AG09309 (cell line): ENCODE measurements at regions not wholly inside any gene's neighbourhood (a gene's known extent, or its start where the extent isn't known, plus 50 kb on each side); places are given as distances from the start of the nearest gene placed in this dataset.

Experiments
- DNase-seq: peaks from one replicate; pipeline ENCODE4 v3.0.0-alpha.2; 2010; ENCODE audit warnings: low read depth
- H3K4me3 ChIP-seq: 2 replicates; pipeline ENCODE4 v1.5.1; 2011; ENCODE audit warnings: mild to moderate bottlenecking, low read depth, low read length, moderate library complexity; ENCODE audit not compliant: control insufficient read depth
- TF ChIP-seq, protein P1 (sequence below): IDR thresholded peaks from 2 replicates; pipeline ENCODE4 v1.5.1; 2011; ENCODE audit warnings: mild to moderate bottlenecking, low read depth, low read length, inconsistent platforms; ENCODE audit not compliant: insufficient read depth, control insufficient read depth; ENCODE audit errors: missing control alignments

- H3K4me3 ChIP-seq: no peak overlapping the region
- DNase-seq: peak; percentile 21
- TF ChIP-seq, protein P1, sequence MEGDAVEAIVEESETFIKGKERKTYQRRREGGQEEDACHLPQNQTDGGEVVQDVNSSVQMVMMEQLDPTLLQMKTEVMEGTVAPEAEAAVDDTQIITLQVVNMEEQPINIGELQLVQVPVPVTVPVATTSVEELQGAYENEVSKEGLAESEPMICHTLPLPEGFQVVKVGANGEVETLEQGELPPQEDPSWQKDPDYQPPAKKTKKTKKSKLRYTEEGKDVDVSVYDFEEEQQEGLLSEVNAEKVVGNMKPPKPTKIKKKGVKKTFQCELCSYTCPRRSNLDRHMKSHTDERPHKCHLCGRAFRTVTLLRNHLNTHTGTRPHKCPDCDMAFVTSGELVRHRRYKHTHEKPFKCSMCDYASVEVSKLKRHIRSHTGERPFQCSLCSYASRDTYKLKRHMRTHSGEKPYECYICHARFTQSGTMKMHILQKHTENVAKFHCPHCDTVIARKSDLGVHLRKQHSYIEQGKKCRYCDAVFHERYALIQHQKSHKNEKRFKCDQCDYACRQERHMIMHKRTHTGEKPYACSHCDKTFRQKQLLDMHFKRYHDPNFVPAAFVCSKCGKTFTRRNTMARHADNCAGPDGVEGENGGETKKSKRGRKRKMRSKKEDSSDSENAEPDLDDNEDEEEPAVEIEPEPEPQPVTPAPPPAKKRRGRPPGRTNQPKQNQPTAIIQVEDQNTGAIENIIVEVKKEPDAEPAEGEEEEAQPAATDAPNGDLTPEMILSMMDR: no peak
Observed at GRCh38 chr1:112251766-112252506, 144.1 kb upstream of the CTTNBP2NL start.

DNA sequence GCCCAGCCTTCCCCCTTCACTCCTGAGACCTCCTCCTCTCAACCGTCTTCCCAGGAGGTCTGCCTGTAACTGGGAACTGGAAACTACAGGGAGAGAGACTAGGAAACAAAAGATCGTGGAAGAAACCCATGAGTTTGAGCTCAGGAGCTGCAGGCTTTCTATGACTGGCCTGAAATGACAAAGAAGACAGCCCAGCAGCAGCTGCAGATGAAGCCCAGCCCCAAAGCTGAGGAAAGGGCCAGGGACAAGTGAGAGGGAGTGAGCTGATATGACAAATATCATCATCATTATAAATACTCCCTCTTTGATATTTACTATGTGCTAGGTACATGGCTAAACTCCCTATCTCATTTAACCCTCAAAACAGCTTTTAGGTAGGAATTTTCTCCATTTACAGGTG, 142.6 kb upstream of the CTTNBP2NL start:
- no peak overlapping the region for H3K4me3 ChIP-seq
- TF ChIP-seq, protein P1: no peak
- DNase-seq: no peak

- no peak overlapping the region for H3K4me3 ChIP-seq
- no peak for DNase-seq
- TF ChIP-seq, protein P1: no peak
Observed at GRCh38 chr1:112255080-112255479, 140.9 kb upstream of the CTTNBP2NL start.

DNA sequence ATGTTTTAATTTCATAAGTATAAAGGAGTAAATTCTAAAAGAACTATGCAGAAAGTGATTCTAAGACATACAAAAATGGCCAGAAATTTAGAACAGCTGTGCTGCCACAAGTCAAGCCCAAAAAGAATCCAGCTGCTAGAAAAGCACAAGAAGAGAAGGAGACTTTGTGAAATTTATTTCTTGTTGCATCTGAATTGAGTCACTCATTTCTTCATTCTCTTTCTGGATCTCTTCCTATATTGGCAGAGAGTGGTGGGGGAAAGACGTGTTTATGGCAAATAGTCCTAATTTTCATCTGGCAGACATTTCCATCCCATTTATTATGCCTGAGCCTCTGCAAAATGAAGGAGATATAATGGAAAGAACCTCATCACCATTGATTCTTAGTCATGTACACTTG, 139.6 kb upstream of the CTTNBP2NL start:
- TF ChIP-seq, protein P1: no peak
- H3K4me3 ChIP-seq: no peak overlapping the region
- no peak for DNase-seq

DNA sequence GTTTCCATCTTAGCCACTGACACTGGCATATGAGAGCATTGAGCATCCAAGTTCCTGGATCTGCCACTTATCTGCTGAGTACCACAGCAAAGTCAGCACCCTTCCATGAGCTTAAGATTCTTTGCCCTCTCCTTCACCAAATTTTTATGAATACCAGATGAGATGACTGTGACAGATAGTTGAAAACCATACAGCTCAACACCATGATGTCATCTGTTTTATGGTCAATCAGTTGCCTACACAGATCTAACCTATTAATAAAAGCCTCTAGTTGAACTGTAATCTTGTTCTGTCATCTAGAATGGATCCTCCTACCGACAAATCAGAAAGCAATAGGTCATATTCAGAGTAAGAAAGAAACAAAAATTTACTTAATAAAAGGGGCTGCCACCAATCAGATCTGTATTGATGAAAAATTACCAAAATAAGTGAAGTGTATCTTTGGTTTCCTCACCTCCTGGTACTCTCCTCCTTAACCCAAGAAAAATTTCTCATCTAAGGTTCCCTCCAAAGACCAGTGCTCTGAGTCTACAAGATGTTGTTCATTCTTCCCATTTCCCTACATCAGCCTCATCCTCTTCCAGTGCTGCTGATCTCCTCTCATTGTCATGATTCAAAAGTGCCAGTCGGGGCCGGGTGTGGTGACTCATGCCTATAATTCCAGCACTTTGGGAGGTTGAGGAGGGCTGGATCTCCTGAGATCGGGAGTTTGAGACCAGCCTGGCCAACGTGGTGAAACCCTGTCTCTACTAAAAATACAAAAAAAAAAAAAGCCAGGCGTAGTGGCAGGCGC, 138.8 kb upstream of the CTTNBP2NL start:
- no peak overlapping the region for H3K4me3 ChIP-seq
- no peak for DNase-seq
- TF ChIP-seq, protein P1: no peak

DNA sequence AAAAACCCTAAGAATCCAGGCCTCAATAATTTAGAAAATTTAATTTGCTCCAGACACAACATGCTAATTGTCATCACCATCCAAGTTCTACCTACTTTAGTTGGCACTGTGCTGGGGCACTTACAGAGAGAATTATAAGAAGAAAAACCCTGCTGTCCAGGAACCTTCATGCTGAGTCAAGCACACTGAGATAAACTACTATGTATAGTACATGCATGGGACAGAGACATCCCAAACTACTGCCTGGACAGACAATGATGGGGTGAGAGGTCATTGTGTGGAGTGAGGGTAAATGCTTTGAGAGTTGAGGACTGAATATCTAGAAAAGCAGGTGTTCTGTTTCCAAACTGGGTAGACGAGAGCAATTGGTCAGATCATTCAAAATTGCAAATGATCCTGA, 135.3 kb upstream of the CTTNBP2NL start:
- DNase-seq: no peak
- H3K4me3 ChIP-seq: no peak overlapping the region
- TF ChIP-seq, protein P1: no peak
